Activated CD4-positive, CD25-positive, alpha-beta regulatory T cell treated with anti-CD3 and anti-CD28 coated beads, Interleukin-2, amount 50 U/mL, for 16 hours (primary cell): ENCODE measurements at regions not wholly inside any gene's neighbourhood (a gene's known extent, or its start where the extent isn't known, plus 50 kb on each side); places are given as distances from the start of the nearest gene placed in this dataset.

Experiments used
- DNase-seq: peaks from one replicate; pipeline ENCODE4 v3.0.0-alpha.2; 2020; ENCODE audit warnings: low read depth, low spot score

GRCh38 chr6:142681099-142681498 lies 263.9 kb downstream of the HIVEP2 start:
- DNase-seq: no peak

GRCh38 chr6:142682985-142683384 lies 262.0 kb downstream of the HIVEP2 start:
- no peak for DNase-seq

DNA sequence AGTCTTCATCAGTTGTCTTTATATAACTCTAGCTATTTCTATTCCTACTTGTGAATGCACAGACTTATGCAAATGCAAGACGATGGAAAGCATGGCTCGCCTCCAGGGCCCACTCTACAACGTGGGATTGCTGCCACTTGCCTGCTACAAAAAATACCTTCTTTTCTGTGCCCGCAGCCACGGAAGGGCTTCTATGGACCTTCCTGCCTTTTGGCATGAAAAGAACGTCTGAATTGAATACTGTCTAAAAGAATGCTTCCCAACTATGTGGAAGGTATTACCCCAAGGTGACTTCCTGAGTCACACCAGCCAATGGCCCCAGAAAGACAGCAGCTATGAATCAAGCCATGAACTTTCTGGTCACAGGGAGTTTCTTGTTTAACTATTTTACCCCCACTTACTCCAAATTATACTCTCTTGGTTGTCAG lies 261.2 kb downstream of the HIVEP2 start:
- no peak for DNase-seq

- no peak for DNase-seq
Observed at GRCh38 chr6:142684371-142684770, 260.6 kb downstream of the HIVEP2 start.

DNA sequence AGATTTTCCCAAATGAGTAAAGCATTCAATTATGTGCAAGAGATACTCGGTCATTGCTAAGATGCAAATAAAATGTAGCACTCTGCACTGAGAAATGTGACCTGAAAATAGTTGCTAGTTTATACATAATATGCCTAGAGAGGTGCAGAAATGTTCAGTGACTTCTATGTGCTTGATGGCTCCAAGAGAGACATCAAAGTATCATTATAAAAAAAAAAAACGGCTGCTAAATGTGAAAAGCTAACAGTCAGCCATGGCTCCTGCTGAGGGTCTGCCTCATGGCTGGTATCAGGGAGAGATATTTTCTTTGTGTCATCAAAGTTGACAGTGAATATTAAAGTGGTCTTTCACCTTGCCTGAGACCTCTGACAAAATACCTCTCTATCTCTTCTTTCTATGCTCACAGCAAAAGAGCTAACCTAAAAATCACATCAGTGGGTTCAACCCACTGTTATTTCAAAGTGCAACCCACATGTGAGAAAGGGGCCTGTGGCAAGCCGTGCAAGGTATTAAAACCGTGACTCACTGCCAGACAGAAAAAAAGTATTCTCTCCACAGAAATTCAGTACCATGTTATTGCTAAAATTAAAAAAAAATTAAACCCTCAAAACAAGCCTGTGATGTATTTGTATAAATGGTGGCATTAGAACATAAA lies 259.0 kb downstream of the HIVEP2 start:
- no peak for DNase-seq

DNA sequence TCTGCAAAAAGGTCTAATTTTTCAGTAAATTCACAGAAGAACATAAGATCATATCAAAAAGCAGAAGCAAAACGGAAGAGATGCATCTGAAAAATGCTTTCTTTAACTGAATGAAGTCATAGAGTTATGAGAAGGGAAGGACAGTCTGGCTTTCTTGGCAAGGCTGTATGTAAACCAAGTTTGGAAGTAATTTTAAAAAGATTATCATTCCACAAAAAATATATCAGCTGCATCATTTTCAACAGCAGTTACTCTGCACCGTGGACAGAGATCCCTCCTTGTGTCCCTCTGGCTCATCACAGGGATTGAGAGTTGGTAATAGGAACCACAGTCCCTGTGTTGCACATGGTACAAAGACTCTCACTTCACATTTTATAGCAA lies 258.5 kb downstream of the HIVEP2 start:
- no peak for DNase-seq

GRCh38 chr6:142692942-142693341 lies 252.0 kb downstream of the HIVEP2 start:
- peak; percentile 52 for DNase-seq

DNA sequence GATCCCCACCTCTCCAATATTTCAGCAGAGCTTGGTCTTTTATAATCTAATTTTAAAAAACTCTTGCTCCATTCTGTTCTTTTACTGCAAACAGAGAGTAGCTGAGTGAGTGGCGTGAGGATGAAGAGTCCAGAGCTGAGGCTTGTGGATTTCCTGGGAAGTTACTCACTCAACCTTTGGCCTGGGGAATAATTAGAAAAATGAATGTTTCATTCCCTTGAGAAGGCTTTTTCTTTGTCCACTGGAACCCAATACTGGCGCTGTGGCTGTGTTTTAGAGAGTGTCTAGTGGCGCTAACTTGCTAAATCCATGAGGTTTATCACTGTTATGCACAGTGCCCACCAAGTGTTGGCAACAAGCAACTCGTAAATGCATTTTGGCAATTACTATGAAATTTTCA lies 251.5 kb downstream of the HIVEP2 start:
- DNase-seq: no peak

DNA sequence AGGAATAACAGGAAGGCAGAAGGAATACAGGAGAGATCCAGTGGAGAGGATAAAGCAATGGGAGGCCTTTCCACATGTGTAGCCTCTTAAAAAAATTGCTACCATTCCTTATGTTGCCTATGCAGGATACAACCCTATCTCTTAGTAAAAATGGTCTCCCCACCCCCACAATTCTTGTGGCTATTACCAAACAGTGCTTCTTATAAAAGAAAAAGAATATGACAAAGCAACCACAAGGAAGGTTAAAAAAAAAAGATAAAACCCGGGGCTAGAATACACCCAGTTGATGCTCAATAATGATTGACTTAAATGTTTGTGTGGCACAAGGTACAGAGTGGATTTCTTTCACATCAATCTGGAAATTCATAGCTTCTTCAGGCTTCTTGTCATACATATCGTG lies 250.9 kb downstream of the HIVEP2 start:
- no peak for DNase-seq

GRCh38 chr6:142695016-142695415 lies 250.0 kb downstream of the HIVEP2 start:
- DNase-seq: no peak

- DNase-seq: no peak
Observed at GRCh38 chr6:142696123-142697000, 248.6 kb downstream of the HIVEP2 start.

DNA sequence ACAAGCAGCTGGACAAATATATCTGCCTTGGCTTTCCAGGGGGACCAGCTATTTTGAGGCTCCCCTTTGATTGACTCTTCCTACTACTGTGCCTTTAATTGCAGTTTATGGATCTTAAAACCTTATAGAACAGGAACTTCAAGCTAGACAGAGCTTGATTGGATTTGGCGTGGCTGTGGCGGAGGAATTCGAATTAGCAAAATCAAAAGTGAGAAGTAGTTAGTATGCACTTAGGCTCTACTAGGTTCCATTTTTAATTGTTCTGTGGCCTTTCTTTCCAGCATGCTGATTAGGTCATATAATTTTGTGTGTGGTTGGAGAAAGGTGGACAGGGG lies 248.0 kb downstream of the HIVEP2 start:
- no peak for DNase-seq

GRCh38 chr6:142697922-142698321 lies 247.1 kb downstream of the HIVEP2 start:
- no peak for DNase-seq

DNA sequence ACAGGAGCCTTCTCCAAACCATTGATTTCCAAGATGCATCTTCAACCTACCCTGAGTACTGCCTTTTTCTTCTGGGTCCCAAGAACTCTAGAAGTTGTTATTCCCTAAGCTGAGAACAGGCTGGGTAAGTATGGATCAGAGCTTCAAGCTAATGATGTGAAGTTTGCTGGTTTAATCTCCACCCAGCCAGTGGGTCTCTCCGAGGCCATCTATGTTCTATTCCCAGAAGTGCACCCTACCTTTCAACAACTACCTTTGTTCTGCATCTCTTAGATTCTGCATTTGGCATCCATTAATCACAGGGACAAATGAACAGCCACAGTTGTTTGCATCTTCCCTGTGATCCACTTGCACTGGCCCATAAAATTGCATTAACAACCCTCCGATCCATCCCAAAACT lies 246.2 kb downstream of the HIVEP2 start:
- no peak for DNase-seq

DNA sequence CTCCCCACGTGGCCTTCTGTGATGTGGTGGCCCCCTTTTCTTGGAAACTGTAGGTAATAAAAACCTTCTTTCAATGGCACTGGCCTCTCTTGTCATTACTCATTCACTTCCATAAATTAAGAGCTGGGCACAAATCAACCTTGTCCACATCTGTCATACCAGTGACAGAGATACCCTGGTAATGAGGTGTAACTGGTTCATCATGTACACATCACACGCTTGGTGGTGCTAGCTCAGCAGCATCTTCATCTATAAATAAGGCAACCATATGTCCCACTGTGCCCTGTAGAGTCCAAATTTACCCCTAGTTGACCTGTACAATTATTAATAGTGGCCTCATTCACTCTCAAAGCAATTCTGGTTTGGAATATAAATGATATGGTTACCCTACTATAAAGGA lies 245.6 kb downstream of the HIVEP2 start:
- no peak for DNase-seq

DNA sequence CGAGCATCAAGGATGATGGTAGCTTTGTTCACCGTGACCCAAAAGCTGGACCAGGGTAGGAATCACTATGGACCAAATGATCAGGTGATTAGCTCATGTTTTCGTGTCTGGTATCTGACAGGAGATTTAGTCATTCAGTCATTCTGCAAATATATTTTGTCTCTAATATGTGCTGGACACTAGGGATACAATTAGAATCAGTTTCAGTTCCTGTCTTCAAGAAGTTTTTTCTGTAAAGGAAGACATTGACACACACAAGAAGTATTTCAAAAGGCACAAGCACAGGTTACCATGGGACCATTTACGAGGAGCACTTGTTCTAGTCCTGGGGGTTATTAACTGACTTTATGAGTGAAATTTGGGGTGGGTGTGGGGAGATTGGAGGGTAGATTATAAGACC lies 244.9 kb downstream of the HIVEP2 start:
- DNase-seq: no peak

GRCh38 chr6:142700671-142701312 lies 244.2 kb downstream of the HIVEP2 start:
- no peak for DNase-seq
